ENCODE measurements at regions not wholly inside any gene's neighbourhood (a gene's known extent, or its start where the extent isn't known, plus 50 kb on each side); places are given as distances from the start of the nearest gene placed in this dataset.
"Not testable (repeated sequence)": the region's sequence is repeated elsewhere in the genome, so short reads cannot be mapped to it uniquely, and the experiment has no call there.

DNA sequence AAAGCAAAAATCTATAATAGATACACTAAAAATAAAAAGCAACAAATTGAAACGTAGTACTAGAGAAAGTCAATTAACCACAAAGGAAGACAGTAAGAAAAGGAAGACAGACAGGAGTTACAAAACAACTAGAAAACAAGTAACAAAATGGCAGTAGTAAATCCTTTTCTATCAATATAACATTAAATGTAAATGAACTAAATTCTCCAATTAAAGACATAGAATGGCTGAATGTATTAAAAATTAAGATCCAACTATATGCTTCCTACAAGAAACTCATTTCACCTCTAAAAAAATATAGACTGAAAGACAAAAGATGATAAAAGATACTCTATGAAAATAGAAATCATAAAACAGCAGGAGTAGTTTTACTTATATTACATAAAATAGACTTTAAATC is 79.1 kb downstream of the CTH start:
- no peak for DNase-seq (ENCODE audit: insufficient read length, low spot score)
- no peak for FAIRE-seq
- TF ChIP-seq SPI1 (IDR thresholded peaks at IDR 0.05; ENCODE audit: low read depth, low read length) (no peak), POU2F2 (IDR thresholded peaks at IDR 0.05; ENCODE audit: low read depth, low read length) (no peak), POLR2A (IDR thresholded peaks at IDR 0.05; ENCODE audit: low read depth, low read length) (no peak), PAX5 (IDR thresholded peaks at IDR 0.05; ENCODE audit: insufficient read depth, low read length, severe bottlenecking) (no peak), TAF1 (IDR thresholded peaks at IDR 0.05; ENCODE audit: low read depth, low read length) (no peak), POLR2AphosphoS5 (IDR thresholded peaks at IDR 0.05; ENCODE audit: low read depth, low read length) (no peak)

DNA sequence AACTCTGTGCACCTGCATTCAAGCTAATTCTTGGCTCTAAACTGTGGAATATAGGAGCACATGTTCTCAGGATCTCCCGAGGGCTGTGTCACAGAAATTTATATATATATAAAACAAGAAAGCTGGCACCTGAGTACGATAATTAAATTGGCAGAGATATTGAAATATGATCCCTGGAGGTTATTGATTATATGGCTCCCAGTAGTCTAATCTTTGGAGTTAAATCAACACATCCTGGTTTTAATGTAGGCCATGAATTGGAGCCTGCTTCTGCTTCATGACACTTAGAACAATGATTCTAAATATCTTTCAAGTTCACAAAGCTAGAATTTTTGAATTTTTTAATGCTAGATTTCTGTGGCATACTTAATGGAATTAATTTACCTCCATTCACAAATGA is 84.3 kb downstream of the CTH start:
- DNase-seq (ENCODE audit: insufficient read length, low spot score) (no peak), FAIRE-seq (no peak)
- TF ChIP-seq TAF1 (IDR thresholded peaks at IDR 0.05; ENCODE audit: low read depth, low read length) (no peak), SPI1 (IDR thresholded peaks at IDR 0.05; ENCODE audit: low read depth, low read length) (no peak)

DNA sequence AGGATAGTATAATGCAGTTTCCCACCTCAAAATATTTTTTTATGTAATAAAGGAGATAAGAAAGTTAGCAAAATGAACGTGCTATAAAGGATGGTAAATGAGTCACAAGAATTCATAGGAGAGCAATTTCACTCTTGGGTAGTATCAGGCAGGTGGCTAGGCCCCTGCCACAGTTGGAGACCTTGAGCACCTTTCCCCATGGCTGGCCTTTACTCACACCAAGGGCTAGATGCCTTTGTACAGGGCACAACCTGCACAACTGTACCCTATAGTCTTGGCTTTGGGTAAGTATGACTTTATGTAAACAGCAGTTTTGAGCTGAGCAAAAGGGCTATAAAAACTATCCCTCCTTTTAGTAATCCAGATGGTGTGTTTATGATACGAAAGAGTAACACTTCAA is 85.1 kb downstream of the CTH start:
- TF ChIP-seq POLR2AphosphoS5 (IDR thresholded peaks at IDR 0.05; ENCODE audit: low read depth, low read length) = no peak
- TF ChIP-seq POLR2A (IDR thresholded peaks at IDR 0.05; ENCODE audit: low read depth, low read length) = no peak
- TF ChIP-seq SPI1 (IDR thresholded peaks at IDR 0.05; ENCODE audit: low read depth, low read length) = no peak
- TF ChIP-seq PAX5 (IDR thresholded peaks at IDR 0.05; ENCODE audit: insufficient read depth, low read length, severe bottlenecking) = no peak
- no peak for TF ChIP-seq POU2F2 (IDR thresholded peaks at IDR 0.05; ENCODE audit: low read depth, low read length)
- TF ChIP-seq TAF1 (IDR thresholded peaks at IDR 0.05; ENCODE audit: low read depth, low read length) = no peak
- FAIRE-seq (no peak), DNase-seq (ENCODE audit: insufficient read length, low spot score) (no peak)

DNA sequence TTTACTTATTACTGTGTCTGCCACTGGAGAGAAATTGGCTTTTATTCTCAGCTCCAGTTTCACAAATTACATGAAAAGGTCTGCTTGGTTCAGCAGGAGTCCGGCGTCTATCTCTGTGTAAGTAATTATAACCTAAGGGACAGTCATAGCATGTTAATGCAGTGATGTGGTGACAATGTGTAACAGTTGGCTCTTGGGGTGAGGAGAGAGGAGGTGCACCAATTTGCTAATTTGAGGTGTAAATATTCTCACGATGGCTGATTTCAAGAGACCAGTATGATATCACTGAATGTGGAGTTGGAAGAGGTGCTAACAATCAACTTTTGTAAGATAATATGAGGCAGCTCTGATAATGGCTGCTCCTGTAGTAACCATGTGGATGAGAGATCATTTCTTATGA is 86.1 kb downstream of the CTH start:
- DNase-seq (ENCODE audit: insufficient read length, low spot score) = no peak
- TF ChIP-seq POU2F2 (IDR thresholded peaks at IDR 0.05; ENCODE audit: low read depth, low read length) (no peak), POLR2AphosphoS5 (IDR thresholded peaks at IDR 0.05; ENCODE audit: low read depth, low read length) (no peak), TAF1 (IDR thresholded peaks at IDR 0.05; ENCODE audit: low read depth, low read length) (no peak), SPI1 (IDR thresholded peaks at IDR 0.05; ENCODE audit: low read depth, low read length) (no peak), PAX5 (IDR thresholded peaks at IDR 0.05; ENCODE audit: insufficient read depth, low read length, severe bottlenecking) (no peak), POLR2A (IDR thresholded peaks at IDR 0.05; ENCODE audit: low read depth, low read length) (no peak)
- no peak for FAIRE-seq

DNA sequence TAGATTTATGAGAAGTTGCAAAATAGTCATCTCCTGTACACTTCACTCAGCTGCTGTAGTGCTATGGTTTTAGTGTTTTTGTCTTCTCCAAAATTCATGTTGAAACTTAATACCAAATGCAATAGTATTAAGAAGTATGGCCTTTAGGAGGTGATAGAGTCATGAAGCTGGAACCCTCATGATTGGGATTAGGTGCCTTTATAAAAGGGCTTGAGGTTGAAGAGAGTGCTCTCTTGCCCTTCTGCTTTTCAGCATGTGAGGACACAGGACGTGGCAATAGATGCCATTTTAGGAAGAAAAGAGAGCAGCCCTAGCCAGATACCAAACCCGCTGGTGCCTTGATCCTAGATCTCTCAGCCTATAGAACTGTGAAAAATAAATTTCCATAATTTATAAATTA is 87.6 kb downstream of the CTH start:
- TF ChIP-seq POLR2A (IDR thresholded peaks at IDR 0.05; ENCODE audit: low read depth, low read length) (no peak), POLR2AphosphoS5 (IDR thresholded peaks at IDR 0.05; ENCODE audit: low read depth, low read length) (no peak), TAF1 (IDR thresholded peaks at IDR 0.05; ENCODE audit: low read depth, low read length) (no peak), POU2F2 (IDR thresholded peaks at IDR 0.05; ENCODE audit: low read depth, low read length) (no peak), SPI1 (IDR thresholded peaks at IDR 0.05; ENCODE audit: low read depth, low read length) (no peak), PAX5 (IDR thresholded peaks at IDR 0.05; ENCODE audit: insufficient read depth, low read length, severe bottlenecking) (no peak)
- FAIRE-seq = no peak
- DNase-seq (ENCODE audit: insufficient read length, low spot score) = no peak

DNA sequence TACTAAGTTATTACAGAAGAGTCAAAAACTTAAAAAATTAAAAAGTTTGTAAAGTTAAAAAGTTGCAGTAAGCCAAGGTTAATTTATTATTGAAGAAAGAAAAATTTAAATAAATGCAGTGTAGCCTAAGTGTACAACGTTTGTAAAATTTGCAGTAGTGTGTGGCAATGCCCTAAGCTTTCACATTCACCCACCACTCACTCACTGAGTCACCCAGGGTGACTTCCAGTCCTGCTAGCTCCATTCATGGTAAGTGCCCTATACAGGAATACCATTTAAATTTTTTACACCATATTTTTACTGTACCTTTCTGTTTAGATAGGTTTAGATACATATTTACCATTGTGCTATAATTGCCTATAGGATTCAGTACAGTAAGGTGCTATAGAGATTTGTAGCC is 88.6 kb downstream of the CTH start:
- no peak for TF ChIP-seq POU2F2 (IDR thresholded peaks at IDR 0.05; ENCODE audit: low read depth, low read length)
- TF ChIP-seq POLR2AphosphoS5 (IDR thresholded peaks at IDR 0.05; ENCODE audit: low read depth, low read length) = no peak
- no peak for TF ChIP-seq PAX5 (IDR thresholded peaks at IDR 0.05; ENCODE audit: insufficient read depth, low read length, severe bottlenecking)
- TF ChIP-seq TAF1 (IDR thresholded peaks at IDR 0.05; ENCODE audit: low read depth, low read length) = no peak
- TF ChIP-seq POLR2A (IDR thresholded peaks at IDR 0.05; ENCODE audit: low read depth, low read length) = no peak
- no peak for TF ChIP-seq SPI1 (IDR thresholded peaks at IDR 0.05; ENCODE audit: low read depth, low read length)
- DNase-seq (ENCODE audit: insufficient read length, low spot score) = no peak
- no peak for FAIRE-seq

DNA sequence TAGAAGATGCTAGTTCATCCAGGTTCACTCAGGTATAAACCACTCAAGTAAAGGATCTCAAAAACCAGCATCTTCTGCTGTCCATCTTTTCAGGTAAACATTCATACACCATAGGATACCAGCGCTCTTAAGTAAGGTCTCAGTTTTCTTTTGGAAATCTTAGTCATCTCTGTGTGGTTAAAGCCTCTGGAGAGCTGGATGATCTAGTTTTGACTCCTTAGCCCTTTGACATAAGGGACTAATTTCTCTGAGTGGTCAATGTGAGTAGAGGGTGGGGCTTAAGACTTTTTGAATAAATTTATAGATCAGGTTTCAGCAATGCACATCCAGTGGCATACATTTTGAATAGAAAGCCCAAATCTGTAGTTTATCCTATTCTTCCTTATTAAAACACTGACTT is 92.3 kb downstream of the CTH start:
- FAIRE-seq = no peak
- TF ChIP-seq TAF1 (IDR thresholded peaks at IDR 0.05; ENCODE audit: low read depth, low read length) = no peak
- no peak for TF ChIP-seq POLR2AphosphoS5 (IDR thresholded peaks at IDR 0.05; ENCODE audit: low read depth, low read length)
- no peak for TF ChIP-seq SPI1 (IDR thresholded peaks at IDR 0.05; ENCODE audit: low read depth, low read length)
- TF ChIP-seq PAX5 (IDR thresholded peaks at IDR 0.05; ENCODE audit: insufficient read depth, low read length, severe bottlenecking) = no peak
- no peak for TF ChIP-seq POU2F2 (IDR thresholded peaks at IDR 0.05; ENCODE audit: low read depth, low read length)
- TF ChIP-seq POLR2A (IDR thresholded peaks at IDR 0.05; ENCODE audit: low read depth, low read length) = no peak
- DNase-seq (ENCODE audit: insufficient read length, low spot score) = no peak

DNA sequence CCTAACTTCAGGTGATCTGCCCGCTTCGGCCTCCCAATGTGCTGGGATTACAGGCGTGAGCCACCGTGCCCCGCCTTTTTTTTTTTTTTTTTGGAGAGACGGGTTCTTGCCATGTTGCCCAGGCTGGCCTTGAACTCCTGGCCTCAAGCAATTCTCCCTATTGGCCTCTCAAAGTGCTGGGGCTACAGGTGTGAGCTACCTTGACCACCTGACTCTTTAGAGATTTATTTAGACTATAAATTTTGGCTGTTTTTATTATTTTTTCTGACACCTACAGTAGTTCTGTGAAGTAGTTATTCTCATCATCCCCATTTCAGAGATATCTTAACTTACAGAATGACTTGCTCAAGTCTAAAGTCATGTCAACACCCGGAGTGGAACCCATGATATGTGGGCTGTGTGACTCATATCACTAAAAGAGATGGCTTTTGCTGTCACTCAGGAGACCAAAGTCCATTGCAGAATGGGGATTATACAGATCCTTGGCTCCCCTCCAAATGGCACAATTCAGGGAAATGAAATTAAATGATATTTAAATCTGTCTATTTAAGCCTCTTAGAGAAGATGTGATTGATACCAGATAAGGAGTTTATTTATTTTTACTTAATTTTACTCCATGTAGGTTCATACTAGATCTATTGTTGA is 93.2 kb downstream of the CTH start:
- peak; percentile 26 for FAIRE-seq
- peak; percentile 10 for DNase-seq (ENCODE audit: insufficient read length, low spot score)

DNA sequence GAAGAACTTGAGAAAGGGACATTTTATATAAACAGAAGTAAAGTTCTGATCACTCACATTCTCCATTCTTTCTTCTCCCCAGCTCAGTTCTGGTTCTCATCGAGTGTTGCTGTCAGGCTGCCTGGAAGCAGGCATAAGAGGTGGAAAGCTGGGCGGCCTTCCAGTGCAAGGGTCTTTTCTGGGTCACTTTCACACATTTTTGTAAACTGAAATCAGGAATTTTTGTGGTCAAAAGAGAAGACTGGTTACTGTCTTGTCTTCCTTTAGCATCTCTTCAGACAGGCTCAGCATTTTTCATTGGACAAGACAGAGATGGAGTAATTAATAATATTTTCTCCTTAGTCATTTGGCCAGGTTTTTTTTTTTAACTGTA is 93.7 kb downstream of the CTH start:
- TF ChIP-seq POLR2AphosphoS5 (IDR thresholded peaks at IDR 0.05; ENCODE audit: low read depth, low read length) (no peak), PAX5 (IDR thresholded peaks at IDR 0.05; ENCODE audit: insufficient read depth, low read length, severe bottlenecking) (no peak), SPI1 (IDR thresholded peaks at IDR 0.05; ENCODE audit: low read depth, low read length) (no peak), TAF1 (IDR thresholded peaks at IDR 0.05; ENCODE audit: low read depth, low read length) (no peak), POLR2A (IDR thresholded peaks at IDR 0.05; ENCODE audit: low read depth, low read length) (no peak), POU2F2 (IDR thresholded peaks at IDR 0.05; ENCODE audit: low read depth, low read length) (no peak)
- no peak for DNase-seq (ENCODE audit: insufficient read length, low spot score)
- FAIRE-seq = no peak

More for the DNA sequence above, 93.2 kb downstream of the CTH start:
- TF ChIP-seq POLR2A (IDR thresholded peaks at IDR 0.05; ENCODE audit: low read depth, low read length) (no peak), TAF1 (IDR thresholded peaks at IDR 0.05; ENCODE audit: low read depth, low read length) (no peak), POLR2AphosphoS5 (IDR thresholded peaks at IDR 0.05; ENCODE audit: low read depth, low read length) (no peak), PAX5 (IDR thresholded peaks at IDR 0.05; ENCODE audit: insufficient read depth, low read length, severe bottlenecking) (no peak), POU2F2 (IDR thresholded peaks at IDR 0.05; ENCODE audit: low read depth, low read length) (no peak), SPI1 (IDR thresholded peaks at IDR 0.05; ENCODE audit: low read depth, low read length) (no peak)

DNA sequence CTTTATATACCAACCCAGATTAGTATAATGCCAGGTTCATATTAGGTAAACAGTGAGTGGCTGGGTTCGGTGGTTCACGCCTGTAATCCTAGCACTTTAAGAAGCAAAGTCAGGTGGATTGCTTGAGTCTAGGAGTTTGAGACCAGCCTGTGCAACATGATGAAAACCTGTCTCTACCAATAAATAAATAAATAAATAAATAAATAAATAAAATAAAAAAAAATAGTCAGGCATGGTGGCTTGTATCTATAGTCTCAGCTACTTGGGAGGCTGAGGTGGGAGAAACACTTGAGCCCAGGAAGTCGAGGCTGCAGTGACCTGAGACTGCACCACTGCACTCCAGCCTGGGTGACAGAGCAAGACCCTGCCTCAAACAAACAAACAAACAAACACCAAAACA is 96.9 kb downstream of the CTH start:
- FAIRE-seq; DNase-seq (ENCODE audit: insufficient read length, low spot score): not testable (repeated sequence)

All from GM12891 (cell line).